DND-41 (cell line): ENCODE measurements at regions not wholly inside any gene's neighbourhood (a gene's known extent, or its start where the extent isn't known, plus 50 kb on each side); places are given as distances from the start of the nearest gene placed in this dataset.
"Not testable (repeated sequence)": the region's sequence is repeated elsewhere in the genome, so short reads cannot be mapped to it uniquely, and the experiment has no call there.

Source experiments
- ATAC-seq: fragments of 200-7000 bp; cut with Tn5 transposase; 3 replicates; pipeline ENCODE4 v1.9.1; 2021; ENCODE audit warnings: low read depth; ENCODE audit not compliant: insufficient read depth
- DNase-seq: peaks from one replicate; pipeline ENCODE4 v3.0.0-alpha.2; 2020
- H2AFZ ChIP-seq: 2 replicates; pipeline ENCODE4 v1.6.0; 2012; ENCODE audit warnings: low read depth, low read length
- H3K27ac ChIP-seq: 2 replicates; pipeline ENCODE4 v1.5.1; 2012; ENCODE audit warnings: low read length, inconsistent platforms
- H3K27me3 ChIP-seq: fragments of 200-600 bp; sonication (generic); 2 replicates; pipeline ENCODE4 v1.6.0; 2012; ENCODE audit warnings: low read length, mild to moderate bottlenecking, inconsistent platforms; ENCODE audit not compliant: insufficient read depth, poor library complexity
- H3K36me3 ChIP-seq: 2 replicates; pipeline ENCODE4 v1.5.1; 2012; ENCODE audit warnings: low read length, inconsistent platforms; ENCODE audit not compliant: insufficient read depth
- H3K4me1 ChIP-seq: 2 replicates; pipeline ENCODE4 v1.5.1; 2012; ENCODE audit warnings: mild to moderate bottlenecking, low read length; ENCODE audit not compliant: insufficient read depth
- H3K4me2 ChIP-seq: 2 replicates; pipeline ENCODE4 v1.6.0; 2012; ENCODE audit warnings: mild to moderate bottlenecking, moderate library complexity, low read length, inconsistent platforms; ENCODE audit not compliant: insufficient read depth
- H3K4me3 ChIP-seq, 2 experiments: fragments of 200-600 bp in 1 of 2; shearing (Covaris generic) in 1 of 2; 2 replicates each; pipeline ENCODE4 v1.5.1; 2012 to 2016; ENCODE audit warnings: inconsistent platforms in 2 of 2, low read length in 2 of 2, mild to moderate bottlenecking in 2 of 2, low read depth in 1 of 2, moderate library complexity in 1 of 2
- H3K79me2 ChIP-seq: 2 replicates; pipeline ENCODE4 v1.6.0; 2012; ENCODE audit warnings: low read length, inconsistent platforms; ENCODE audit not compliant: insufficient read depth
- H3K9ac ChIP-seq: 2 replicates; pipeline ENCODE4 v1.6.0; 2012; ENCODE audit warnings: low read depth, mild to moderate bottlenecking, inconsistent platforms, low read length, moderate library complexity
- H3K9me3 ChIP-seq: 2 replicates; pipeline ENCODE4 v1.5.1; 2012; ENCODE audit warnings: low read length, moderate library complexity, mild to moderate bottlenecking, inconsistent platforms; ENCODE audit not compliant: insufficient read depth, severe bottlenecking
- H4K20me1 ChIP-seq: 2 replicates; pipeline ENCODE4 v1.6.0; 2012; ENCODE audit warnings: low read length; ENCODE audit not compliant: insufficient read depth
- CTCF ChIP-seq: IDR thresholded peaks from 2 replicates; pipeline ENCODE4 v1.5.1; 2012; ENCODE audit warnings: borderline replicate concordance, low read length, moderate library complexity, mild to moderate bottlenecking; ENCODE audit not compliant: poor library complexity, severe bottlenecking; ENCODE audit errors: extremely low read depth
- EZH2 ChIP-seq: IDR thresholded peaks from 3 replicates; pipeline ENCODE4 v1.6.1; 2012; ENCODE audit warnings: borderline replicate concordance, low read depth, mild to moderate bottlenecking, moderate library complexity, low read length, inconsistent platforms; ENCODE audit not compliant: severe bottlenecking

GRCh38 chr6:49220293-49220692 lies 242.8 kb downstream of the MMUT start:
- TF ChIP-seq EZH2, result no peak
- ATAC-seq (no peak), DNase-seq (no peak)
- Histone ChIP-seq H3K27ac (no peak overlapping the region), H3K4me2 (no peak overlapping the region), H4K20me1 (no peaks in the 10 kb centered on the region), H3K9ac (no peak overlapping the region), H3K4me3 (no peak overlapping the region), H3K36me3 (no peaks in the 10 kb centered on the region), H2AFZ (no peak overlapping the region), H3K79me2 (no peaks in the 10 kb centered on the region), H3K27me3 (no peaks in the 10 kb centered on the region), H3K9me3 (no peaks in the 10 kb centered on the region), H3K4me1 (no peaks in the 10 kb centered on the region)

GRCh38 chr6:49205526-49205925 lies 257.5 kb downstream of the MMUT start:
- H3K9ac ChIP-seq, result no peak overlapping the region
- no peak overlapping the region for H3K27ac ChIP-seq
- H3K9me3 ChIP-seq, result no peaks in the 10 kb centered on the region
- H3K4me2 ChIP-seq, result no peak overlapping the region
- H3K4me3 ChIP-seq, result no peak overlapping the region
- H4K20me1 ChIP-seq, result no peaks in the 10 kb centered on the region
- no peak overlapping the region for H2AFZ ChIP-seq
- no peaks in the 10 kb centered on the region for H3K4me1 ChIP-seq
- no peak for DNase-seq
- ATAC-seq, result no peak
- H3K27me3 ChIP-seq, result no peaks in the 10 kb centered on the region
- H3K79me2 ChIP-seq, result no peaks in the 10 kb centered on the region
- H3K36me3 ChIP-seq, result no peaks in the 10 kb centered on the region
- TF ChIP-seq CTCF (no peak), EZH2 (no peak)

GRCh38 chr6:49202924-49203536 lies 260.0 kb downstream of the MMUT start:
- no peak for DNase-seq
- Histone ChIP-seq H3K9ac (no peak overlapping the region), H3K27ac (no peak overlapping the region), H3K27me3 (no peaks in the 10 kb centered on the region), H3K4me2 (no peak overlapping the region), H3K79me2 (no peaks in the 10 kb centered on the region), H3K9me3 (no peaks in the 10 kb centered on the region), H3K4me1 (no peaks in the 10 kb centered on the region), H3K36me3 (no peaks in the 10 kb centered on the region), H4K20me1 (no peaks in the 10 kb centered on the region), H2AFZ (no peak overlapping the region), H3K4me3 (no peak overlapping the region)
- TF ChIP-seq EZH2, result no peak
- TF ChIP-seq CTCF, result no peak
- no peak for ATAC-seq

GRCh38 chr6:49198015-49198414 lies 265.0 kb downstream of the MMUT start:
- Histone ChIP-seq H3K27me3 (no peaks in the 10 kb centered on the region), H2AFZ (no peak overlapping the region), H3K4me2 (no peak overlapping the region), H4K20me1 (no peaks in the 10 kb centered on the region), H3K79me2 (no peaks in the 10 kb centered on the region), H3K4me3 (no peak overlapping the region), H3K9me3 (no peaks in the 10 kb centered on the region), H3K27ac (no peak overlapping the region), H3K9ac (no peak overlapping the region), H3K4me1 (no peaks in the 10 kb centered on the region), H3K36me3 (no peaks in the 10 kb centered on the region)
- ATAC-seq (no peak), DNase-seq (no peak)
- TF ChIP-seq CTCF, result no peak

GRCh38 chr6:49162379-49162778 lies 300.7 kb downstream of the MMUT start:
- not testable (repeated sequence) for H3K9ac ChIP-seq, H3K27ac ChIP-seq, H3K4me1 ChIP-seq, H3K4me2 ChIP-seq, H3K27me3 ChIP-seq, H3K79me2 ChIP-seq, ATAC-seq, H4K20me1 ChIP-seq, H3K9me3 ChIP-seq, H2AFZ ChIP-seq, H3K4me3 ChIP-seq, DNase-seq, H3K36me3 ChIP-seq
